ENCODE measurements at regions not wholly inside any gene's neighbourhood (a gene's known extent, or its start where the extent isn't known, plus 50 kb on each side); places are given as distances from the start of the nearest gene placed in this dataset.
A peak's percentile ranks its signal among the peaks of the same experiment; 100 is the strongest.

- TF ChIP-seq CTCF (IDR thresholded peaks at IDR 0.05 in 2 of 3, conservative IDR thresholded peaks at IDR 0.05 in 1 of 3; ENCODE audit: control insufficient read depth in 2 of 3, extremely low read depth in 1 of 3, insufficient read depth in 1 of 3, low read depth in 3 of 3, low read length in 3 of 3): no peak
- TF ChIP-seq FOXM1 (IDR thresholded peaks at IDR 0.05; ENCODE audit: low read depth, low read length): no peak; the same call in 1 of the 2 replicates
- TF ChIP-seq, protein P1, sequence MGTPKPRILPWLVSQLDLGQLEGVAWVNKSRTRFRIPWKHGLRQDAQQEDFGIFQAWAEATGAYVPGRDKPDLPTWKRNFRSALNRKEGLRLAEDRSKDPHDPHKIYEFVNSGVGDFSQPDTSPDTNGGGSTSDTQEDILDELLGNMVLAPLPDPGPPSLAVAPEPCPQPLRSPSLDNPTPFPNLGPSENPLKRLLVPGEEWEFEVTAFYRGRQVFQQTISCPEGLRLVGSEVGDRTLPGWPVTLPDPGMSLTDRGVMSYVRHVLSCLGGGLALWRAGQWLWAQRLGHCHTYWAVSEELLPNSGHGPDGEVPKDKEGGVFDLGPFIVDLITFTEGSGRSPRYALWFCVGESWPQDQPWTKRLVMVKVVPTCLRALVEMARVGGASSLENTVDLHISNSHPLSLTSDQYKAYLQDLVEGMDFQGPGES (IDR thresholded peaks at IDR 0.05): no peak
- TF ChIP-seq POLR2AphosphoS5 (IDR thresholded peaks at IDR 0.05; ENCODE audit: low read length): no peak
- TF ChIP-seq NFYB (IDR thresholded peaks at IDR 0.05; ENCODE audit: insufficient read depth, low read depth, low read length): no peak
- no peak for TF ChIP-seq CBFB (IDR thresholded peaks at IDR 0.05; ENCODE audit: low read depth)
- no peak for TF ChIP-seq POLR2A (IDR thresholded peaks at IDR 0.05; ENCODE audit: low read depth, low read length)
- TF ChIP-seq, protein P2, sequence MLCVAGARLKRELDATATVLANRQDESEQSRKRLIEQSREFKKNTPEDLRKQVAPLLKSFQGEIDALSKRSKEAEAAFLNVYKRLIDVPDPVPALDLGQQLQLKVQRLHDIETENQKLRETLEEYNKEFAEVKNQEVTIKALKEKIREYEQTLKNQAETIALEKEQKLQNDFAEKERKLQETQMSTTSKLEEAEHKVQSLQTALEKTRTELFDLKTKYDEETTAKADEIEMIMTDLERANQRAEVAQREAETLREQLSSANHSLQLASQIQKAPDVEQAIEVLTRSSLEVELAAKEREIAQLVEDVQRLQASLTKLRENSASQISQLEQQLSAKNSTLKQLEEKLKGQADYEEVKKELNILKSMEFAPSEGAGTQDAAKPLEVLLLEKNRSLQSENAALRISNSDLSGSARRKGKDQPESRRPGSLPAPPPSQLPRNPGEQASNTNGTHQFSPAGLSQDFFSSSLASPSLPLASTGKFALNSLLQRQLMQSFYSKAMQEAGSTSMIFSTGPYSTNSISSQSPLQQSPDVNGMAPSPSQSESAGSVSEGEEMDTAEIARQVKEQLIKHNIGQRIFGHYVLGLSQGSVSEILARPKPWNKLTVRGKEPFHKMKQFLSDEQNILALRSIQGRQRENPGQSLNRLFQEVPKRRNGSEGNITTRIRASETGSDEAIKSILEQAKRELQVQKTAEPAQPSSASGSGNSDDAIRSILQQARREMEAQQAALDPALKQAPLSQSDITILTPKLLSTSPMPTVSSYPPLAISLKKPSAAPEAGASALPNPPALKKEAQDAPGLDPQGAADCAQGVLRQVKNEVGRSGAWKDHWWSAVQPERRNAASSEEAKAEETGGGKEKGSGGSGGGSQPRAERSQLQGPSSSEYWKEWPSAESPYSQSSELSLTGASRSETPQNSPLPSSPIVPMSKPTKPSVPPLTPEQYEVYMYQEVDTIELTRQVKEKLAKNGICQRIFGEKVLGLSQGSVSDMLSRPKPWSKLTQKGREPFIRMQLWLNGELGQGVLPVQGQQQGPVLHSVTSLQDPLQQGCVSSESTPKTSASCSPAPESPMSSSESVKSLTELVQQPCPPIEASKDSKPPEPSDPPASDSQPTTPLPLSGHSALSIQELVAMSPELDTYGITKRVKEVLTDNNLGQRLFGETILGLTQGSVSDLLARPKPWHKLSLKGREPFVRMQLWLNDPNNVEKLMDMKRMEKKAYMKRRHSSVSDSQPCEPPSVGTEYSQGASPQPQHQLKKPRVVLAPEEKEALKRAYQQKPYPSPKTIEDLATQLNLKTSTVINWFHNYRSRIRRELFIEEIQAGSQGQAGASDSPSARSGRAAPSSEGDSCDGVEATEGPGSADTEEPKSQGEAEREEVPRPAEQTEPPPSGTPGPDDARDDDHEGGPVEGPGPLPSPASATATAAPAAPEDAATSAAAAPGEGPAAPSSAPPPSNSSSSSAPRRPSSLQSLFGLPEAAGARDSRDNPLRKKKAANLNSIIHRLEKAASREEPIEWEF (IDR thresholded peaks at IDR 0.05; ENCODE audit: insufficient replicate concordance, low read depth, low read length): no peak
- no peak for TF ChIP-seq EED (IDR thresholded peaks at IDR 0.05; ENCODE audit: low read depth)
- peak; percentile 79; the same call in 1 of the 2 replicates for TF ChIP-seq ATF2 (IDR thresholded peaks at IDR 0.05; ENCODE audit: low read length)
Observed at GRCh38 chr1:219090607-219091006, 83.1 kb upstream of the LYPLAL1 start.

All from GM12878 (cell line).